ENCODE measurements at regions not wholly inside any gene's neighbourhood (a gene's known extent, or its start where the extent isn't known, plus 50 kb on each side); places are given as distances from the start of the nearest gene placed in this dataset.
"Not testable (repeated sequence)": the region's sequence is repeated elsewhere in the genome, so short reads cannot be mapped to it uniquely, and the experiment has no call there.

GRCh38 chr7:25460433-25460832 is 232.1 kb upstream of the NPVF start:
- TF ChIP-seq CTCF (IDR thresholded peaks at IDR 0.05; ENCODE audit: low read depth, low read length, missing control alignments) = no peak
- no peak for DNase-seq (ENCODE audit: extremely low read depth, low read depth)
- no peak overlapping the region for H3K4me3 ChIP-seq (replicated peaks; ENCODE audit: low read depth, low read length)

- H3K4me3 ChIP-seq (replicated peaks; ENCODE audit: low read depth, low read length) = no peak overlapping the region
- no peak for TF ChIP-seq CTCF (IDR thresholded peaks at IDR 0.05; ENCODE audit: low read depth, low read length, missing control alignments)
- DNase-seq (ENCODE audit: extremely low read depth, low read depth) = no peak
Observed at GRCh38 chr7:25469669-25470068, 241.4 kb upstream of the NPVF start.

GRCh38 chr7:25476863-25477499 is 248.7 kb upstream of the NPVF start:
- DNase-seq (ENCODE audit: extremely low read depth, low read depth) = no peak
- no peak for TF ChIP-seq CTCF (IDR thresholded peaks at IDR 0.05; ENCODE audit: low read depth, low read length, missing control alignments)
- H3K4me3 ChIP-seq (replicated peaks; ENCODE audit: low read depth, low read length) = no peak overlapping the region

- H3K4me3 ChIP-seq (replicated peaks; ENCODE audit: low read depth, low read length); DNase-seq (ENCODE audit: extremely low read depth, low read depth): not testable (repeated sequence)
Observed at GRCh38 chr7:25478221-25478620, 249.9 kb upstream of the NPVF start.

- no peak overlapping the region for H3K4me3 ChIP-seq (replicated peaks; ENCODE audit: low read depth, low read length)
- no peak for DNase-seq (ENCODE audit: extremely low read depth, low read depth)
- no peak for TF ChIP-seq CTCF (IDR thresholded peaks at IDR 0.05; ENCODE audit: low read depth, low read length, missing control alignments)
Observed at GRCh38 chr7:25478925-25479324, 250.6 kb upstream of the NPVF start.

GRCh38 chr7:25481891-25482290 is 253.6 kb upstream of the NPVF start:
- no peak overlapping the region for H3K4me3 ChIP-seq (replicated peaks; ENCODE audit: low read depth, low read length)
- no peak for TF ChIP-seq CTCF (IDR thresholded peaks at IDR 0.05; ENCODE audit: low read depth, low read length, missing control alignments)
- DNase-seq (ENCODE audit: extremely low read depth, low read depth) = no peak

- no peak for DNase-seq (ENCODE audit: extremely low read depth, low read depth)
- H3K4me3 ChIP-seq (replicated peaks; ENCODE audit: low read depth, low read length) = no peak overlapping the region
- no peak for TF ChIP-seq CTCF (IDR thresholded peaks at IDR 0.05; ENCODE audit: low read depth, low read length, missing control alignments)
Observed at GRCh38 chr7:25482631-25483030, 254.3 kb upstream of the NPVF start.
